K562 (cell line): ENCODE measurements at regions not wholly inside any gene's neighbourhood (a gene's known extent, or its start where the extent isn't known, plus 50 kb on each side); places are given as distances from the start of the nearest gene placed in this dataset.

Experiments used
- CBX3 ChIP-seq, 2 experiments: IDR thresholded peaks; 1 replicate in 1 of 2; 2 replicates in 1 of 2; pipeline ENCODE4 v1.6.1; 2012; ENCODE audit warnings: inconsistent platforms in 2 of 2, low read length in 2 of 2, borderline replicate concordance in 1 of 2, control low read depth in 1 of 2
- CCAR2 ChIP-seq: fragments of 200-400 bp; formaldehyde crosslinking; IDR thresholded peaks from 2 replicates; pipeline ENCODE4 v1.6.1; 2017; ENCODE audit warnings: mild to moderate bottlenecking, low read depth, low read length
- CEBPB ChIP-seq: fragments of 450-650 bp; IDR thresholded peaks from 2 replicates; pipeline ENCODE4 v1.6.1; 2016; ENCODE audit warnings: missing genetic modification characterization, missing compliant biosample characterization
- CREB1 ChIP-seq, 2 experiments: sonication (generic) in 1 of 2; formaldehyde crosslinking in 1 of 2; IDR thresholded peaks; 2 replicates each; pipeline versions ENCODE4 v1.6.1 to v1.8.0; 2012 to 2022; ENCODE audit warnings: inconsistent platforms in 1 of 2, mild to moderate bottlenecking in 1 of 2, missing genetic modification reagents in 1 of 2, moderate library complexity in 1 of 2
- CREM ChIP-seq: IDR thresholded peaks from 2 replicates; pipeline ENCODE4 v1.6.1; 2014; ENCODE audit warnings: antibody characterized with exemption, low read depth
- CTBP1 ChIP-seq: fragments of 450-650 bp; IDR thresholded peaks from 2 replicates; pipeline ENCODE4 v1.6.1; 2016; ENCODE audit warnings: borderline replicate concordance
- EP300 ChIP-seq: IDR thresholded peaks from 2 replicates; pipeline ENCODE4 v1.6.1; 2012; ENCODE audit warnings: low read length, improper control_type of control experiment
- HCFC1 ChIP-seq: IDR thresholded peaks from 2 replicates; pipeline ENCODE4 v1.6.1; 2012; ENCODE audit warnings: low read depth, low read length, improper control_type of control experiment
- HDAC1 ChIP-seq, 2 experiments: fragments of 450-650 bp; IDR thresholded peaks; 2 replicates each; pipeline ENCODE4 v1.6.1; 2016 to 2017; ENCODE audit warnings: inconsistent platforms in 1 of 2, mild to moderate bottlenecking in 1 of 2, moderate library complexity in 1 of 2
- HOXB6 ChIP-seq: fragments of 250-450 bp; sonication (Bioruptor Pico); IDR thresholded peaks from 2 replicates; pipeline ENCODE4 v1.5.1; 2022; ENCODE audit warnings: mild to moderate bottlenecking, borderline replicate concordance
- NFE2L1 ChIP-seq: fragments of 450-650 bp; IDR thresholded peaks from 2 replicates; pipeline ENCODE4 v1.6.1; 2016; ENCODE audit warnings: missing genetic modification characterization, low read depth, mild to moderate bottlenecking, missing compliant biosample characterization, moderate library complexity, borderline replicate concordance
- PTBP1 ChIP-seq: fragments of 200-400 bp; formaldehyde crosslinking; IDR thresholded peaks from 2 replicates; pipeline ENCODE4 v1.6.1; 2017; ENCODE audit warnings: low read depth, low read length
- RBFOX2 ChIP-seq: fragments of 200-400 bp; formaldehyde crosslinking; IDR thresholded peaks from 2 replicates; pipeline ENCODE4 v1.6.1; 2017; ENCODE audit warnings: low read depth, mild to moderate bottlenecking, low read length, moderate library complexity
- RFX1 ChIP-seq: fragments of 450-650 bp; IDR thresholded peaks from 2 replicates; pipeline ENCODE4 v1.6.1; 2016; ENCODE audit warnings: mild to moderate bottlenecking, moderate library complexity
- SMARCE1 ChIP-seq: fragments of 450-650 bp; IDR thresholded peaks from 2 replicates; pipeline ENCODE4 v1.7.1; 2016; ENCODE audit warnings: mild to moderate bottlenecking
- TAF7 ChIP-seq: fragments of 450-650 bp; IDR thresholded peaks from 2 replicates; pipeline ENCODE4 v1.6.1; 2016; ENCODE audit warnings: missing genetic modification characterization, missing compliant biosample characterization
- XRCC4 ChIP-seq: IDR thresholded peaks from one replicate; pipeline ENCODE4 v1.6.1; 2011; ENCODE audit not compliant: insufficient read depth, insufficient read length; ENCODE audit errors: extremely low read depth
- ZNF12 ChIP-seq: sonication (generic); formaldehyde crosslinking; IDR thresholded peaks from 2 replicates; pipeline ENCODE4 v1.4.0; 2020; ENCODE audit warnings: mild to moderate bottlenecking, missing genetic modification reagents
- ZNF282 ChIP-seq: sonication (generic); formaldehyde crosslinking; IDR thresholded peaks from 2 replicates; pipeline ENCODE4 v1.8.1; 2023; ENCODE audit warnings: missing genetic modification reagents
- ZNF395 ChIP-seq: fragments of 200-800 bp; sonication (Bioruptor generic); IDR thresholded peaks from 2 replicates; pipeline ENCODE4 v1.6.1; 2017; ENCODE audit warnings: missing genetic modification characterization, missing compliant biosample characterization
- ZNF431 ChIP-seq: sonication (generic); formaldehyde crosslinking; IDR thresholded peaks from 2 replicates; pipeline ENCODE4 v1.8.0; 2022; ENCODE audit warnings: mild to moderate bottlenecking, missing genetic modification reagents
- TF ChIP-seq, protein P1 (sequence below): IDR thresholded peaks from 2 replicates; pipeline ENCODE4 v1.6.1; 2014; ENCODE audit warnings: antibody characterized with exemption

GRCh38 chr11:69382131-69383128 is 88.5 kb downstream of the MYEOV start (continued):
- TF ChIP-seq CBX3 (IDR thresholded peaks at IDR 0.05; ENCODE audit: borderline replicate concordance in 1 of 2, low read length in 2 of 2): 0 out of 3 replicates have a peak, but pooled peaks of 1 of the 2 experiments have one; percentile 24
- peak; percentile 39 for TF ChIP-seq CREM
- TF ChIP-seq RFX1: no peak
- TF ChIP-seq ZNF282 (CRISPR knock-in tag): no peak
- 0 out of 2 replicates have a peak, but pooled peaks have one; percentile 30 for TF ChIP-seq SMARCE1
- TF ChIP-seq HDAC1 (IDR thresholded peaks at IDR 0.05): peak in 1 of 2 experiments; percentile 72; a peak in 1 of 4 replicates
- no peak; the same call in 1 of the 2 replicates for TF ChIP-seq HCFC1
- TF ChIP-seq CREB1 (IDR thresholded peaks at IDR 0.05): peak; percentile 29; the same call in 1 of the 2 replicates
- no peak for TF ChIP-seq CREB1 (CRISPR knock-in tag; IDR thresholded peaks at IDR 0.05)
- no peak for TF ChIP-seq XRCC4
- 0 out of 2 replicates have a peak, but pooled peaks have one; percentile 14 for TF ChIP-seq ZNF395 (CRISPR knock-in tag)
- peak; percentile 90 for TF ChIP-seq ZNF12 (CRISPR knock-in tag)
- no peak for TF ChIP-seq HOXB6
- TF ChIP-seq CEBPB (tag): peak; percentile 98
- TF ChIP-seq TAF7: peak; percentile 77
- TF ChIP-seq ZNF431: peak; percentile 41; the same call in 1 of the 2 replicates
- TF ChIP-seq, protein P1, sequence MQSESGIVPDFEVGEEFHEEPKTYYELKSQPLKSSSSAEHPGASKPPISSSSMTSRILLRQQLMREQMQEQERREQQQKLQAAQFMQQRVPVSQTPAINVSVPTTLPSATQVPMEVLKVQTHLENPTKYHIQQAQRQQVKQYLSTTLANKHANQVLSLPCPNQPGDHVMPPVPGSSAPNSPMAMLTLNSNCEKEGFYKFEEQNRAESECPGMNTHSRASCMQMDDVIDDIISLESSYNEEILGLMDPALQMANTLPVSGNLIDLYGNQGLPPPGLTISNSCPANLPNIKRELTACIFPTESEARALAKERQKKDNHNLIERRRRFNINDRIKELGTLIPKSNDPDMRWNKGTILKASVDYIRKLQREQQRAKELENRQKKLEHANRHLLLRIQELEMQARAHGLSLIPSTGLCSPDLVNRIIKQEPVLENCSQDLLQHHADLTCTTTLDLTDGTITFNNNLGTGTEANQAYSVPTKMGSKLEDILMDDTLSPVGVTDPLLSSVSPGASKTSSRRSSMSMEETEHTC: peak; percentile 21; the same call in 1 of the 2 replicates
- peak; percentile 22; the same call in 1 of the 2 replicates for TF ChIP-seq EP300
- no peak for TF ChIP-seq NFE2L1 (tag)
- TF ChIP-seq CCAR2: no peak
- peak; percentile 88 for TF ChIP-seq CTBP1
- TF ChIP-seq RBFOX2: peak; percentile 80
- peak; percentile 98 for TF ChIP-seq PTBP1
